Endothelial cell (in vitro differentiated cells): ENCODE measurements at regions not wholly inside any gene's neighbourhood (a gene's known extent, or its start where the extent isn't known, plus 50 kb on each side); places are given as distances from the start of the nearest gene placed in this dataset.

Experiments
- DNase-seq: peaks from one replicate; pipeline ENCODE4 v3.0.0; 2021; ENCODE audit warnings: low spot score
- H3K27ac Mint-ChIP-seq: one replicate; pipeline ENCODE4 v1.8.0; 2021; ENCODE audit warnings: mixed read lengths, inconsistent platforms; ENCODE audit not compliant: unreplicated experiment
- H3K27me3 Mint-ChIP-seq: one replicate; pipeline ENCODE4 v1.8.0; 2021; ENCODE audit warnings: mild to moderate bottlenecking, moderate library complexity, mixed read lengths, inconsistent platforms; ENCODE audit not compliant: unreplicated experiment
- H3K36me3 Mint-ChIP-seq: one replicate; pipeline ENCODE4 v1.8.0; 2021; ENCODE audit warnings: mild to moderate bottlenecking, low read depth, mixed read lengths, inconsistent platforms; ENCODE audit not compliant: unreplicated experiment
- H3K4me1 Mint-ChIP-seq: one replicate; pipeline ENCODE4 v1.8.0; 2021; ENCODE audit warnings: mild to moderate bottlenecking, mixed read lengths, inconsistent platforms; ENCODE audit not compliant: unreplicated experiment
- H3K4me3 Mint-ChIP-seq: one replicate; pipeline ENCODE4 v1.8.0; 2021; ENCODE audit warnings: mild to moderate bottlenecking, mixed read lengths, inconsistent platforms; ENCODE audit not compliant: unreplicated experiment
- H3K9me3 Mint-ChIP-seq: one replicate; pipeline ENCODE4 v1.8.0; 2021; ENCODE audit warnings: mixed read lengths, inconsistent platforms; ENCODE audit not compliant: unreplicated experiment
- TF ChIP-seq, protein P1 (sequence below): fragments of 200-600 bp; sonication (generic); IDR thresholded peaks from one replicate; pipeline ENCODE4 v1.5.0; 2021; ENCODE audit warnings: antibody characterized with exemption; ENCODE audit not compliant: unreplicated experiment

DNA sequence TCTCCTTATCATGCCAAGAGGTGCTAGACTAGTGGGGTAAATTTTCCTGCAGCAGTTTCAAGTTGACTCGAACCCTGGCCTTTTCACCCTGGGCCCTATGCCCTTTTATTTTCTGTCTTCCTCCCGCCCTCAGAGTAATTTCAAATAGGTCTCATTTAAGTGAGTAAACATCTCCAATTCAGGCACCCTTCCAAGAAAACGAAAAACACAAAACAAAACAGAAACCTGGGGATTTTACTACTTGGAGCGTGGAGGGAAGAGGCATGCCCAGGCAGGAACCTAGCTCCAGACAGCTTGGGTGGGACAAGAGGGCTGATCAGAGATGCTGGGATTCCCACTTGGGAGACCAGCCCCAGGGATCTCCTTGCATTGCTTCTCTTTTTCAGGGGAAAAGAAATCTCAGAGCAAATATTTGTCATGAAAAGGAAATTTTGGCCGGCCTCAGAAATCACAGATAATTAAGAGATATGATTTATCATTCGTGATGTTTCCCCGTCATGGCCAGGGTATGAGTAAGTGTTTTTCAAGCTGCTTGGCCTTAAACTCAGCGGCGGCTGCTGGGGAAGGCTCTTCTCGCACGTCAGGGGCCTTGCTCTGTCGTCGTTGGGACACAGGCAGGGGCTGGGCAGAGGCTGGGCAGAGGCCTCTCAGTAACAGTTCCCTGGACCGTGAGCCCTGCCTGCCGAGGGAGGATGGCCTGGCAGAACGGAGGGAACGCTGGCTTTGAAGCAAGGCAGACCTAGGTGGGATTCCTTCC is 248.6 kb upstream of the KLF4 start:
- Mint-ChIP-seq H3K9me3 (no peaks in the 10 kb centered on the region), H3K4me1 (peaks cover 3% of the 10 kb centered on the region), H3K4me3 (no peak overlapping the region), H3K36me3 (no peaks in the 10 kb centered on the region), H3K27me3 (peaks cover 6% of the 10 kb centered on the region), H3K27ac (no peak overlapping the region)
- TF ChIP-seq, protein P1, sequence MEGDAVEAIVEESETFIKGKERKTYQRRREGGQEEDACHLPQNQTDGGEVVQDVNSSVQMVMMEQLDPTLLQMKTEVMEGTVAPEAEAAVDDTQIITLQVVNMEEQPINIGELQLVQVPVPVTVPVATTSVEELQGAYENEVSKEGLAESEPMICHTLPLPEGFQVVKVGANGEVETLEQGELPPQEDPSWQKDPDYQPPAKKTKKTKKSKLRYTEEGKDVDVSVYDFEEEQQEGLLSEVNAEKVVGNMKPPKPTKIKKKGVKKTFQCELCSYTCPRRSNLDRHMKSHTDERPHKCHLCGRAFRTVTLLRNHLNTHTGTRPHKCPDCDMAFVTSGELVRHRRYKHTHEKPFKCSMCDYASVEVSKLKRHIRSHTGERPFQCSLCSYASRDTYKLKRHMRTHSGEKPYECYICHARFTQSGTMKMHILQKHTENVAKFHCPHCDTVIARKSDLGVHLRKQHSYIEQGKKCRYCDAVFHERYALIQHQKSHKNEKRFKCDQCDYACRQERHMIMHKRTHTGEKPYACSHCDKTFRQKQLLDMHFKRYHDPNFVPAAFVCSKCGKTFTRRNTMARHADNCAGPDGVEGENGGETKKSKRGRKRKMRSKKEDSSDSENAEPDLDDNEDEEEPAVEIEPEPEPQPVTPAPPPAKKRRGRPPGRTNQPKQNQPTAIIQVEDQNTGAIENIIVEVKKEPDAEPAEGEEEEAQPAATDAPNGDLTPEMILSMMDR: no peak
- no peak for DNase-seq

DNA sequence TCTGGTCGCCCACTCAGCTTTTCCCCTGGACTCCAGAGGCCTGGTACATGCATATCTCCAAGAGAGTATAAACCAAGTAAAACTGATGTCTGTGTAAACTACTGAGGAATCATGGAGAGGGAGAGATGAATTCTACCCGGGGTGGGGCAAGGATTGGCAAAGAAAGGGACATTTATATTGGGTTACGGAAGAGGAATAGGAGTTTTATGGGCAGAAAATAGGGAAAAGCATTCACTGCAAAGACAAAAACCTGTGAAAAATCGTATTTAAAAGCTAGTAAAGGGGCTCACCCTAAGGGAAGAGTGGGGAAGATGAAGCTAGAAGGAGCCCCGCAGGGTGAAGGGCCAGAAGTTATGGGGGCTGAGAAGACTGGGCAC is 248.0 kb upstream of the KLF4 start:
- DNase-seq: no peak
- TF ChIP-seq, protein P1: no peak
- Mint-ChIP-seq H3K27ac (no peak overlapping the region), H3K9me3 (no peaks in the 10 kb centered on the region), H3K4me3 (no peak overlapping the region), H3K27me3 (peaks cover 6% of the 10 kb centered on the region), H3K4me1 (peaks cover 7% of the 10 kb centered on the region), H3K36me3 (no peaks in the 10 kb centered on the region)

DNA sequence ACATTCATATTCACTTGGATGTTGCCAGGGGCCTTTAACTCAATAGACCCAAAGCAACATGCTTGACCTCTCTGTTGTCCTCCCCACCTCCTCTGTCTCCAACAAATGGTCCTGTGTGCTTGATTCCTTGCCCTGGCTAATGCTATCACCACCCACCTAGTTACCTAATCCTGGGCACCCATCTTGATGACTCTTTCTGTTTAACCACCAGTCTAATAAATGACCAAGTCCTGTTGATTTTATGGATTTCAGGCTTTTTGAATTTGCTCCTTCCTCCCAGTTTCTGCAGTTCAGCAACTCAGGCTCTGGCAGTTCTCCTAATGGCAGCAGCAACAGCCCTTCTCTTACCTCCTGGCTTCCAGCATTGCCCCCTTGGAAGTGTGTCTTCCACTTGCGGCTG is 246.3 kb upstream of the KLF4 start:
- Mint-ChIP-seq H3K4me1 (peaks cover 7% of the 10 kb centered on the region), H3K36me3 (no peaks in the 10 kb centered on the region), H3K9me3 (no peaks in the 10 kb centered on the region), H3K27me3 (peaks cover 5% of the 10 kb centered on the region), H3K4me3 (no peak overlapping the region), H3K27ac (no peak overlapping the region)
- DNase-seq: no peak
- TF ChIP-seq, protein P1: no peak

DNA sequence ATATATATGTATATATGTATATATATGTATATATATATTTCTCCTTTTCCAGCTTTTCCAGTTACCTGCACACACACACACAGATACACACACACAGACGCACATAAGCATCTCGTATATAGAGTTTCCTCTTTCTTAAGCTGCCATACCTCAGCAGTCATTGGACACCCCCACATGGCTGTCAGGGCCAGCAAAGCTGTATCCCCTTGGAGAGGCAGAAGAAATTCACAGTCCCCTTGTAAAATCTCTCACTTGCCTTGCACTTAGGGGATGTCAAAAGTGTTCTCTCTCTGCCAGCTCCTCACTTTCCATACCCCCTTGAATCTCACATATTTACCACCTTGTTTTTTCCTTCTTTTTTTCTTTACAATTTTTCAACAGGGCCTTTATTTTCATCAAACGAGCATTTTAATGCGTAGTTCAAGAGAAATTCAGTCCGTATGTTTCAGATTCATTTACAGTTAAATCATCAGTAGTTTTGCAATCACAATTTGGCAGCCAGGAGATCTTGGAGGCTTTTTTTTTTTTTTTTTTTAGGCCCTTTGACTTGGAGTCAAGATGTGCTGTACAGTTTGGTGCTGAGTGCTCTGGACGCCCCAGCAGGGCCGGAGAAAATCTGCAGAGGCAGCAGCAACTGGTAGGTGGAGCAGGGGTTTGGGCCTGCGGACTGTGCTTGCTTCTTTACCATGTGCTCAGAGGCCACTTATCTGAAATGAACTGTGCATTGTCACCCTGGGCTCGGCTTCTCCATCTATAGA is 244.9 kb upstream of the KLF4 start:
- Mint-ChIP-seq H3K9me3 (no peaks in the 10 kb centered on the region), H3K4me3 (no peak overlapping the region), H3K27ac (no peak overlapping the region), H3K27me3 (peaks cover 5% of the 10 kb centered on the region), H3K4me1 (peaks cover 7% of the 10 kb centered on the region), H3K36me3 (no peaks in the 10 kb centered on the region)
- TF ChIP-seq, protein P1: no peak
- DNase-seq: no peak

DNA sequence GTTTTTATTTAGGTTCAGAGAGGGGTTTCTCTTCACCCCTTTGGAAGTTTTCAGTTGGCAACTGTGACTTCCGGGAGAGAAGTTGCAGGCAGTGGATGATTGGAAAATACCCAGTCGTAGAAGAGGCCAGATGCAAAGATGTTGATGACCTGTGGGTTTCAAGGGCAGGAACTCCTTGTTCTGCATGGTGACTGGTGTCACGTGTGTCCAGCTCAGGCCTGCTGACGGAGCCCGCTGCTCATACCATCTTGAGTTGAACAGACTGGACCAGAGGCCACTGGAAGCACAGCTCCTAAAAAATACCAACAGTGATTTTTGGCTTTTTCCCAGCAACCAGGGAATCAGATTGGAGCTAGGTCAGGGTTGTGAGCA is 243.9 kb upstream of the KLF4 start:
- H3K27me3 Mint-ChIP-seq: peaks cover 3% of the 10 kb centered on the region
- peaks cover 7% of the 10 kb centered on the region for H3K4me1 Mint-ChIP-seq
- no peak overlapping the region for H3K27ac Mint-ChIP-seq
- no peak for DNase-seq
- TF ChIP-seq, protein P1: no peak
- no peak overlapping the region for H3K4me3 Mint-ChIP-seq
- H3K36me3 Mint-ChIP-seq: no peaks in the 10 kb centered on the region
- H3K9me3 Mint-ChIP-seq: no peaks in the 10 kb centered on the region
